BE2C (cell line): ENCODE measurements at regions not wholly inside any gene's neighbourhood (a gene's known extent, or its start where the extent isn't known, plus 50 kb on each side); places are given as distances from the start of the nearest gene placed in this dataset.

ENCODE experiments used
- DNase-seq: peaks from one replicate; pipeline ENCODE4 v3.0.0-alpha.2; 2020
- H3K27me3 ChIP-seq: fragments of 250-450 bp; sonication (Bioruptor Pico); 2 replicates; pipeline ENCODE4 v1.5.1; 2020; ENCODE audit warnings: mild to moderate bottlenecking
- H3K36me3 ChIP-seq: fragments of 250-450 bp; sonication (Bioruptor Pico); 2 replicates; pipeline ENCODE4 v1.5.1; 2020; ENCODE audit warnings: mild to moderate bottlenecking
- H3K4me1 ChIP-seq: fragments of 250-450 bp; sonication (Bioruptor Pico); 2 replicates; pipeline ENCODE4 v1.5.1; 2020
- H3K4me3 ChIP-seq: 2 replicates; pipeline ENCODE4 v1.5.1; 2011; ENCODE audit warnings: low read depth, low read length
- H3K9me3 ChIP-seq: fragments of 250-450 bp; sonication (Bioruptor Pico); 2 replicates; pipeline ENCODE4 v1.5.1; 2020
- TF ChIP-seq, protein P1 (sequence below): IDR thresholded peaks from 2 replicates; pipeline ENCODE4 v1.5.1; 2012; ENCODE audit warnings: mild to moderate bottlenecking, low read depth, low read length

DNA sequence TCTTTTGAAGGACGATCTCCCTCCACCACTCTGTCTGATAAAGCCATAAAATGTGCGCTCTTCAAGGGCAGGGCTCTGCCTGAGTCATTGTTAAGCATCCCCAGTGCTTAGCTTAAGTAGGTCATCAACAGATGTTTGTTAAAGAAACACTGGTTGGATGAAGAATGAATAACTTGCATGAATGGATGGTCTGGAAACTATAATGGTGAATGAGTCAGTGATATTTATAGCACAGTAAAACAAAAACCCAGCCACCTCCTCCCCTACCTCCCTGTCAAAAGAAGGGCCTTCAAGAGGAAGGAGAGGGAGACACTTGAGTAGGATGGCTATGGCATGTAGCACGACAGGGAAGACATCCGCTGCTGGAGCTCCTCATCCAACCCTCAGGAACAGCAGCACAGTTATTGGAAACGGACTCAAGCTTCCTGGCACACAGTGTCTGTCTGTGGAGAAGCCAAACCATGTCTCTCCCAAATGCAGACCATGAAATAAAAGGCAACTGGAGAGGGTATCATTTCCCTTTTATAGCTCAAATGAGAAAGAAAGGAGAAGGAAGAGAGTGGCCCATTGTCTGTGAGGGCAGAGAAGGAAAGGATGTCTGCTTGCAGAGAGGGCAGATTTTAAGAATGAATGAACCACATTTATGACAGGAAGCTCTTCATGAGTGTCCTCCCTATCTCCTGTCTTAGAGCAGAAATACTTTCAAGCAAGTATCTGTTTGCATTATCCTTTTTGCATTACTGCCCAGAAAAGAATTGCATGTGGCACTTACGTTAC is 183.5 kb upstream of the UBL3 start:
- TF ChIP-seq, protein P1, sequence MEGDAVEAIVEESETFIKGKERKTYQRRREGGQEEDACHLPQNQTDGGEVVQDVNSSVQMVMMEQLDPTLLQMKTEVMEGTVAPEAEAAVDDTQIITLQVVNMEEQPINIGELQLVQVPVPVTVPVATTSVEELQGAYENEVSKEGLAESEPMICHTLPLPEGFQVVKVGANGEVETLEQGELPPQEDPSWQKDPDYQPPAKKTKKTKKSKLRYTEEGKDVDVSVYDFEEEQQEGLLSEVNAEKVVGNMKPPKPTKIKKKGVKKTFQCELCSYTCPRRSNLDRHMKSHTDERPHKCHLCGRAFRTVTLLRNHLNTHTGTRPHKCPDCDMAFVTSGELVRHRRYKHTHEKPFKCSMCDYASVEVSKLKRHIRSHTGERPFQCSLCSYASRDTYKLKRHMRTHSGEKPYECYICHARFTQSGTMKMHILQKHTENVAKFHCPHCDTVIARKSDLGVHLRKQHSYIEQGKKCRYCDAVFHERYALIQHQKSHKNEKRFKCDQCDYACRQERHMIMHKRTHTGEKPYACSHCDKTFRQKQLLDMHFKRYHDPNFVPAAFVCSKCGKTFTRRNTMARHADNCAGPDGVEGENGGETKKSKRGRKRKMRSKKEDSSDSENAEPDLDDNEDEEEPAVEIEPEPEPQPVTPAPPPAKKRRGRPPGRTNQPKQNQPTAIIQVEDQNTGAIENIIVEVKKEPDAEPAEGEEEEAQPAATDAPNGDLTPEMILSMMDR = no peak
- no peak overlapping the region for H3K4me3 ChIP-seq
- no peak for DNase-seq
- H3K36me3 ChIP-seq = no peaks in the 10 kb centered on the region
- H3K27me3 ChIP-seq = no peaks in the 10 kb centered on the region
- H3K9me3 ChIP-seq = no peaks in the 10 kb centered on the region
- no peaks in the 10 kb centered on the region for H3K4me1 ChIP-seq

DNA sequence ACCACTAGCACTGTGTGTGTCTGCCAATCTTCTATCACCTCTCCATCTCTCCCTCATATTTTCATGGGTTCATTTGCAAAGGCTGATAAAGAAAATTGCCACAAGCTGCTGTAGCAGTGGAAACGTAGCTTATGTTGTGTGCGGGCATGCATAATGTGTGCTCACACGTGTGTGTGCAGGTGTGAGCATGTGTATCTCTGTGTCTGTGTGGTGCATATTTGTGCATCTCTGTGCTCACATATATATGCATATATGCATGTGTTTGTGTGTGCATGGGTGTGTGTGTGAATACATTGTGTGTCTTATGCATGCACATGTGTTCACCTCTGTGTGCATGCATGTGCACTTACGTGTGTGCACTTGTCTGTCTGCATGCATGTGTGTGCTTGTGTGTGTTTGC is 181.8 kb upstream of the UBL3 start:
- no peaks in the 10 kb centered on the region for H3K9me3 ChIP-seq
- no peak for DNase-seq
- TF ChIP-seq, protein P1 = no peak
- H3K4me3 ChIP-seq = no peak overlapping the region
- H3K27me3 ChIP-seq = no peaks in the 10 kb centered on the region
- H3K36me3 ChIP-seq = no peaks in the 10 kb centered on the region
- no peaks in the 10 kb centered on the region for H3K4me1 ChIP-seq

DNA sequence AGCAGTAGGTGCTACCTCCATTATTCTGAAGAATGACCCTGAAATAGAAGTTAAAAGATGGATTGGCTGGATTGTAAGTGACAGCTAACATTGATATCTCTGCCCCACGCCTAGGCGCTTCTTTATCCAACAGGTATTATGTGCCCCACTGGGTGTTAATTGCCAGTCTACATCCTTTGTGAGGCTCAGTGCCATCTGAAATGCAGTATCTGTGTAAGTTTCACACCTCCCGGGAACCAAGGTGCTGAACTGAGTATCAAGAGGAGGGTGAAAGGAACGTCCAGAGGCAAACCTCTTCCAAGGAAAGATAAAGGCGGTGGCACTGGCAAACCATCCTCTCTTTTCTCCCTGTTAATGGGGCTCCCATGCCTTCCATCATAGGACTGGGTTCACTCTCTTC is 181.1 kb upstream of the UBL3 start:
- no peaks in the 10 kb centered on the region for H3K4me1 ChIP-seq
- no peak overlapping the region for H3K4me3 ChIP-seq
- H3K27me3 ChIP-seq = no peaks in the 10 kb centered on the region
- H3K9me3 ChIP-seq = no peaks in the 10 kb centered on the region
- no peaks in the 10 kb centered on the region for H3K36me3 ChIP-seq
- DNase-seq = no peak
- TF ChIP-seq, protein P1 = no peak

DNA sequence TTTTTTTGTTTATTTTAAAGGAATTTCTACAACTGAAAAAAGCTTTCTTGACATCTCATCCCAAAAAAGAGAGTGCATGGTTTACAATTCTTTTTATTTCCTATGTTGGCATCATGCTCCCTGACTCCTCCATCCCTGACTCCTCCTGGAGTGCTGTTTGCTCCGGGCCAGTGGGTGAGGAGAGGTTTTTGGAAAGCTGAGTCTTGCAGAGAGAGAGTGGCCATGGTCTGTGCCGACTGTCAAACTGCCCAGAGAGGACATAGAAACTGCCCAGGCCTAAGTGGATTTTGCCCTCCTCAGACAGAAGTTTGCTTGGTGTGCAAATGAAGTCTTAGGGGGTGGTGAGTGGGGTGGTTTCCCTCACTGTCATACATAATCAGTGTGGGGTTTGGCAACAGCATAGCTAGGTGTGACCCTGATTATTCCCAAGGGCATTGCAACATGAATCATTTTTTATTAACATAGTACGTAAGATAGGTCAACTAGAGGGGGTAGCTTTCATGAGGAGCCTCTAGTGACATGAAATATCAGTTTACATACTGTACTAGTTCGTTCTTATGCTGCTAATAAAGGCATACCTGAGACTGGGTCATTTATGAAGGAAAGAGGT is 179.8 kb upstream of the UBL3 start:
- TF ChIP-seq, protein P1 = no peak
- no peak overlapping the region for H3K4me3 ChIP-seq
- H3K4me1 ChIP-seq = no peaks in the 10 kb centered on the region
- no peaks in the 10 kb centered on the region for H3K36me3 ChIP-seq
- no peaks in the 10 kb centered on the region for H3K27me3 ChIP-seq
- no peaks in the 10 kb centered on the region for H3K9me3 ChIP-seq
- no peak for DNase-seq

DNA sequence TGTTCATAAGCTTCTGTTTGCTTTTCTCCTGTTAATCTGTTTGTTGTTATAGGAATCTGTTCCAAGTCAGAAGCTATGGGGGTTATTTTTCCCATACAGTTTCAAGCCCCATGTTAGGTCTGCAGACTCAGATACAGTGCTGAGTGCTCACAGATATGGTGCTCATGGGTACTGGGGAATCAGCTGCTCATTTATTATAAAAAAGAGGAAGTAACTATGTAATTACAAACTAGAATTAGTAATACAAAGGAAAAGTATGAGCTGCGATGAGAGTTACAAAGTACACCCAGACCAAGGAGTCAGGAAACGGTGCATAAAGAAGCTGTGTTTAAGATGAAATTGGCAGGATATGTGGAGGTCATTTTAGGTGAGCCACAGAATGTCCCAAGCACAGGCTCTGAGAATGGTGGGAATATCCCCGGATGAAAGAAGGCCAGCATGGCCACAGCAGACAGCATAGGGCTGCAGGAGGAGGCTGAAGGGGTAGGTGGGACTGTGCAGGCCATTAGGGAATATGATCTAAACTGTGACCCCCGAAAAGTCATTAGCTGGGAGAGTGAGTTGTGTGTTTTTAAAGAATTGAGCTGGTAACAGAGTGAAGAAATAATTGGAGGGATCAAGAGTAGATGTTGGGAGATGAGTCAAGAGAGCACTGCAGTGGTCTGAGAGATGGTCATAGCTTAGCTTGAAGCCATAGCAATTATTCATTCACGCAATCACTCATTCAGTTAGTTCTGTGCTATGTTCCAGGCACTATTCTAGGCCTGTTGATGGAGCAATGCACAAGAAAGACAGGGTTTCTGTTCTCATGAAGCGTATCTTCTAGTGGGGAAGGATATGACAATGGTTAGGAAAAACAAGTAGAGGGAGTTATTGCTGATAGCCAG is 177.4 kb upstream of the UBL3 start:
- no peak overlapping the region for H3K4me3 ChIP-seq
- no peaks in the 10 kb centered on the region for H3K27me3 ChIP-seq
- DNase-seq = no peak
- no peaks in the 10 kb centered on the region for H3K9me3 ChIP-seq
- no peaks in the 10 kb centered on the region for H3K4me1 ChIP-seq
- no peaks in the 10 kb centered on the region for H3K36me3 ChIP-seq
- TF ChIP-seq, protein P1 = no peak
